NB4 (cell line): ENCODE measurements at regions not wholly inside any gene's neighbourhood (a gene's known extent, or its start where the extent isn't known, plus 50 kb on each side); places are given as distances from the start of the nearest gene placed in this dataset.

ENCODE experiments used
- CTCF ChIP-seq: IDR thresholded peaks from one replicate; pipeline ENCODE4 v1.5.1; 2012; ENCODE audit warnings: low read depth, low read length
- MYC ChIP-seq: IDR thresholded peaks from 2 replicates; pipeline ENCODE4 v1.6.1; 2011; ENCODE audit warnings: low read depth, low read length

DNA sequence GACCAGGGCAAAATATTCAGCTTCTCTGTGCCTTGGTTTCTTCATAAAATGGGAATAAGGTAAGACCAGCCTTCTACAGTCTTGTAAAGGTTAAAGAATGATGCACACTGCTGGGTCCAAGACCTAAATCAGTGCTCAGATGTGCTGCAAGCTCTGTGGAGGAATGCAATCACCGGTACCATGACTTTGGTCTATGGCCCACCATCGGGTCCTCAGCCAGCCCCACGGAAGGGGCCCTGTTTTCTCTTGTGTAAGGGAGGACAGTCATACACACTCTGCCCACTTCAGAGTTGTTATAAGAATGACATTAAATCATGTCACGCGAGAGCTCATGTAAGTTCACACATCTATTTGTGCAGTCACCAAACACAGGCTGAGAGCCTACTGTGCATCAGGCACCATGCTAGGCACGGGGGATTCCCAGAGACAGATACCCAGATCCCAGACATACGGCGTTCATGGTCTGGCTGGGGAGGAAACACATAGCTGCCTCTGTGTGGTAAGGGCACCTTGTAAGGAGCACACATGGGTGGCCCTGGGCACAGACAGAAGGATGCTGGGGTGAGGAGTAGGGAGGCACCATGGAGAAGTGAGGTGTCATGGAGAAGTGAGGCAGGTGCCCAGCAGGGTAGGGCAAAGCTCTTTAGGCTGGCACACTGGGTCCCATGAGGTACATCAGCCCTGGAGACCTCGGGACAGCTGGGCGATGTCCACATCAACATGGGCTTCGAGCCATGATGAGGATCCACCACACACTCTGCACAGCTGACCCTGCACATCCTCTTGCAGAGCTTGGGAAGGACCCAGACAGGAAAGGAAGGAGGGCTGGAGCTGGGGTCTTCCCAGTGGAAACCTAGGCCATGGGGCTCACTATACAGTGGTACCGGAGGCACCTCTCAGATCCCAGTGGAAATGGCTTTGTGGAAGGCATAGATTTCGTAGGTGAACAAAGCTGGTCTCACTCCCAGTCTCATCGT lies 190.4 kb upstream of the DIO3 start:
- TF ChIP-seq MYC (no peak), CTCF (no peak)
